ENCODE measurements at regions not wholly inside any gene's neighbourhood (a gene's known extent, or its start where the extent isn't known, plus 50 kb on each side); places are given as distances from the start of the nearest gene placed in this dataset.

- POLR2A ChIA-PET = no interaction called here
- DNase-seq (ENCODE audit: low spot score) = no peak
- Mint-ChIP-seq H3K27me3 (ENCODE audit: low read depth) (no peaks in the 10 kb centered on the region), H3K27ac (no peak overlapping the region), H3K36me3 (no peaks in the 10 kb centered on the region), H3K4me1 (peaks cover 7% of the 10 kb centered on the region), H3K4me3 (no peak overlapping the region), H3K9me3 (no peaks in the 10 kb centered on the region)
- TF ChIP-seq IRF2 (CRISPR knock-in tag; IDR thresholded peaks at IDR 0.05; ENCODE audit: borderline replicate concordance, low read depth) (no peak), ZNF416 (CRISPR knock-in tag; IDR thresholded peaks at IDR 0.05) (no peak), E2F4 (CRISPR knock-in tag; IDR thresholded peaks at IDR 0.05; ENCODE audit: borderline replicate concordance, low read depth) (no peak), PRRX2 (CRISPR knock-in tag; IDR thresholded peaks at IDR 0.05) (no peak), ATF1 (CRISPR knock-in tag; IDR thresholded peaks at IDR 0.05) (no peak), ZNF263 (CRISPR knock-in tag; IDR thresholded peaks at IDR 0.05; ENCODE audit: low read depth) (no peak), NR2C2 (CRISPR knock-in tag; IDR thresholded peaks at IDR 0.05) (no peak)
- TF ChIP-seq, protein P1, sequence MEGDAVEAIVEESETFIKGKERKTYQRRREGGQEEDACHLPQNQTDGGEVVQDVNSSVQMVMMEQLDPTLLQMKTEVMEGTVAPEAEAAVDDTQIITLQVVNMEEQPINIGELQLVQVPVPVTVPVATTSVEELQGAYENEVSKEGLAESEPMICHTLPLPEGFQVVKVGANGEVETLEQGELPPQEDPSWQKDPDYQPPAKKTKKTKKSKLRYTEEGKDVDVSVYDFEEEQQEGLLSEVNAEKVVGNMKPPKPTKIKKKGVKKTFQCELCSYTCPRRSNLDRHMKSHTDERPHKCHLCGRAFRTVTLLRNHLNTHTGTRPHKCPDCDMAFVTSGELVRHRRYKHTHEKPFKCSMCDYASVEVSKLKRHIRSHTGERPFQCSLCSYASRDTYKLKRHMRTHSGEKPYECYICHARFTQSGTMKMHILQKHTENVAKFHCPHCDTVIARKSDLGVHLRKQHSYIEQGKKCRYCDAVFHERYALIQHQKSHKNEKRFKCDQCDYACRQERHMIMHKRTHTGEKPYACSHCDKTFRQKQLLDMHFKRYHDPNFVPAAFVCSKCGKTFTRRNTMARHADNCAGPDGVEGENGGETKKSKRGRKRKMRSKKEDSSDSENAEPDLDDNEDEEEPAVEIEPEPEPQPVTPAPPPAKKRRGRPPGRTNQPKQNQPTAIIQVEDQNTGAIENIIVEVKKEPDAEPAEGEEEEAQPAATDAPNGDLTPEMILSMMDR (IDR thresholded peaks at IDR 0.05) = no peak
- CTCF ChIA-PET = no interaction called here
- no peak for ATAC-seq
These were observed 449.2 kb upstream of the SPRED2 start for GRCh38 chr2:65881592-65881991.

- H3K4me3 Mint-ChIP-seq = no peak overlapping the region
- H3K27ac Mint-ChIP-seq = no peak overlapping the region
- TF ChIP-seq, protein P2, sequence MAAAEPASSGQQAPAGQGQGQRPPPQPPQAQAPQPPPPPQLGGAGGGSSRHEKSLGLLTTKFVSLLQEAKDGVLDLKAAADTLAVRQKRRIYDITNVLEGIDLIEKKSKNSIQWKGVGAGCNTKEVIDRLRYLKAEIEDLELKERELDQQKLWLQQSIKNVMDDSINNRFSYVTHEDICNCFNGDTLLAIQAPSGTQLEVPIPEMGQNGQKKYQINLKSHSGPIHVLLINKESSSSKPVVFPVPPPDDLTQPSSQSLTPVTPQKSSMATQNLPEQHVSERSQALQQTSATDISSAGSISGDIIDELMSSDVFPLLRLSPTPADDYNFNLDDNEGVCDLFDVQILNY (CRISPR knock-in tag; IDR thresholded peaks at IDR 0.05) = no peak
- no peak for TF ChIP-seq ATF2 (CRISPR knock-in tag; IDR thresholded peaks at IDR 0.05; ENCODE audit: borderline replicate concordance, low read depth)
- ATAC-seq (no peak), DNase-seq (ENCODE audit: low spot score) (no peak)
- POLR2A ChIA-PET = no interaction called here
- no peaks in the 10 kb centered on the region for H3K27me3 Mint-ChIP-seq (ENCODE audit: low read depth)
- H3K9me3 Mint-ChIP-seq = no peaks in the 10 kb centered on the region
- CTCF ChIA-PET = no interaction called here
- H3K36me3 Mint-ChIP-seq = no peaks in the 10 kb centered on the region
- H3K4me1 Mint-ChIP-seq = peaks cover 7% of the 10 kb centered on the region
These were observed 448.0 kb upstream of the SPRED2 start for GRCh38 chr2:65880436-65880835.

GRCh38 chr2:65878011-65878340 lies 445.6 kb upstream of the SPRED2 start:
- Mint-ChIP-seq H3K4me1 (peaks cover 7% of the 10 kb centered on the region), H3K27ac (no peak overlapping the region), H3K4me3 (no peak overlapping the region), H3K27me3 (ENCODE audit: low read depth) (no peaks in the 10 kb centered on the region), H3K36me3 (no peaks in the 10 kb centered on the region), H3K9me3 (no peaks in the 10 kb centered on the region)
- ChIA-PET CTCF (no interaction called here), POLR2A (no interaction called here)
- no peak for ATAC-seq
- no peak for DNase-seq (ENCODE audit: low spot score)
- TF ChIP-seq TP53 (CRISPR knock-in tag; IDR thresholded peaks at IDR 0.05) (no peak), MYBL2 (CRISPR knock-in tag; IDR thresholded peaks at IDR 0.05) (no peak), EMX1 (CRISPR knock-in tag; IDR thresholded peaks at IDR 0.05) (no peak), ZNF281 (CRISPR knock-in tag; IDR thresholded peaks at IDR 0.05) (no peak), ZNF425 (CRISPR knock-in tag; conservative IDR thresholded peaks at IDR 0.05) (no peak), KAT7 (CRISPR knock-in tag; IDR thresholded peaks at IDR 0.05; ENCODE audit: borderline replicate concordance) (no peak), OVOL2 (CRISPR knock-in tag; IDR thresholded peaks at IDR 0.05; ENCODE audit: borderline replicate concordance) (no peak), ZNF416 (CRISPR knock-in tag; IDR thresholded peaks at IDR 0.05) (no peak), MAX (CRISPR knock-in tag; IDR thresholded peaks at IDR 0.05) (no peak)
- TF ChIP-seq, protein P3, sequence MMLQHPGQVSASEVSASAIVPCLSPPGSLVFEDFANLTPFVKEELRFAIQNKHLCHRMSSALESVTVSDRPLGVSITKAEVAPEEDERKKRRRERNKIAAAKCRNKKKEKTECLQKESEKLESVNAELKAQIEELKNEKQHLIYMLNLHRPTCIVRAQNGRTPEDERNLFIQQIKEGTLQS (CRISPR knock-in tag; conservative IDR thresholded peaks at IDR 0.05) = no peak
- TF ChIP-seq, protein P4, sequence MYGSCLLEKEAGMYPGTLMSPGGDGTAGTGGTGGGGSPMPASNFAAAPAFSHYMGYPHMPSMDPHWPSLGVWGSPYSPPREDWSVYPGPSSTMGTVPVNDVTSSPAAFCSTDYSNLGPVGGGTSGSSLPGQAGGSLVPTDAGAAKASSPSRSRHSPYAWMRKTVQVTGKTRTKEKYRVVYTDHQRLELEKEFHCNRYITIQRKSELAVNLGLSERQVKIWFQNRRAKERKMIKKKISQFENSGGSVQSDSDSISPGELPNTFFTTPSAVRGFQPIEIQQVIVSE (CRISPR knock-in tag; IDR thresholded peaks at IDR 0.05; ENCODE audit: borderline replicate concordance) = no peak
- TF ChIP-seq, protein P5, sequence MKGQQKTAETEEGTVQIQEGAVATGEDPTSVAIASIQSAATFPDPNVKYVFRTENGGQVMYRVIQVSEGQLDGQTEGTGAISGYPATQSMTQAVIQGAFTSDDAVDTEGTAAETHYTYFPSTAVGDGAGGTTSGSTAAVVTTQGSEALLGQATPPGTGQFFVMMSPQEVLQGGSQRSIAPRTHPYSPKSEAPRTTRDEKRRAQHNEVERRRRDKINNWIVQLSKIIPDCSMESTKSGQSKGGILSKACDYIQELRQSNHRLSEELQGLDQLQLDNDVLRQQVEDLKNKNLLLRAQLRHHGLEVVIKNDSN (CRISPR knock-in tag; IDR thresholded peaks at IDR 0.05) = no peak

All from WTC11 (cell line).